ENCODE measurements at regions not wholly inside any gene's neighbourhood (a gene's known extent, or its start where the extent isn't known, plus 50 kb on each side); places are given as distances from the start of the nearest gene placed in this dataset.

DNA sequence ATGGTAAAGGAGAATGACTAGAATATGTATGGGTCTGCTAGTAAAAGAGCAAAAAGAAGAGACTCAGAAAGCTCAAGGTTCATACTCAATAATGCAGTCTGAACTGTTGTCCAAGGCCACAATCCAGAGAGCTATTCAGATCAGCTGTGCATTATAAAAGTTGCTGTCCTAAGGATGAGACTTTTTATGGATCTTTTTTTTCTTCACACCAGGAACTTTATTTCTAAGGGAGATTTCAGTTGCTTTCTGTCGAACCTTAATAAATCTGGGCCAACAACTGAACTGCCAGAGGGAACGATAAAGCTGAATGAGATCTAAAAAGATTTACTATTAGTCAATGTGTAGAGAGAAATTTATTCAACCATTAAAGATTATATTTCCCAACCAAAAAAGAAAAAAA is 948.3 kb upstream of the NOVA1 start:
- CTCF ChIA-PET, result no interaction called here
- ATAC-seq (no peak), DNase-seq (no peak)
- no peak for TF ChIP-seq CTCF (IDR thresholded peaks at IDR 0.05)
- Mint-ChIP-seq H3K27ac (no peak overlapping the region), H3K36me3 (ENCODE audit: low read depth) (no peaks in the 10 kb centered on the region), H3K4me1 (ENCODE audit: low read depth) (no peaks in the 10 kb centered on the region), H3K9me3 (peaks cover 12% of the 10 kb centered on the region), H3K27me3 (no peaks in the 10 kb centered on the region), H3K4me3 (no peak overlapping the region)
- POLR2A ChIA-PET, result no interaction called here
- intact Hi-C loops (cut with micrococcal nuclease), result no loop called here

DNA sequence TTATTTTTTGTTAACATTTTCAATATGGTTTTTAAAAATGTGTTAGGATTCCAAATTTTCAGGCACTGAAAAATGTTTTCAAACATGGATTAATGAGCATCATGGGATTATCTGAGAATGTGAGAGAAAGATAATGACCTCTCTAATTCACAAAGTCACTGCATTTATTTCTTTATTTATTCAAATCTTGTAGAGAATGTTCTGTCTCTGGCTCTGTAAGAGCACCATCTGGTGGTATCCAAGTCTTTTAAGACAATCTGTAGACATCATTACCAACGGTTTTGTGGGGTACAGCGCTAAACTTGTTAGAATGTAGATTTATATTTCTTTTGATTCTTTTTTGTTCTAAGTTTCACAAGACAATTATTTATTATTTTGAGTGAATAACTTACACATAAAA is 956.0 kb upstream of the NOVA1 start:
- peaks cover 4% of the 10 kb centered on the region for H3K9me3 Mint-ChIP-seq
- no peak for TF ChIP-seq CTCF (IDR thresholded peaks at IDR 0.05)
- ChIA-PET CTCF (no interaction called here), POLR2A (no interaction called here)
- H3K4me1 Mint-ChIP-seq (ENCODE audit: low read depth), result no peaks in the 10 kb centered on the region
- intact Hi-C loops (cut with micrococcal nuclease), result no loop called here
- no peak overlapping the region for H3K4me3 Mint-ChIP-seq
- DNase-seq (no peak), ATAC-seq (no peak)
- no peak overlapping the region for H3K27ac Mint-ChIP-seq
- H3K36me3 Mint-ChIP-seq (ENCODE audit: low read depth), result no peaks in the 10 kb centered on the region
- no peaks in the 10 kb centered on the region for H3K27me3 Mint-ChIP-seq

GRCh38 chr14:27557445-27557844 is 959.6 kb upstream of the NOVA1 start:
- ATAC-seq (no peak), DNase-seq (no peak)
- Mint-ChIP-seq H3K36me3 (ENCODE audit: low read depth) (no peaks in the 10 kb centered on the region), H3K9me3 (peaks cover 5% of the 10 kb centered on the region), H3K4me1 (ENCODE audit: low read depth) (no peaks in the 10 kb centered on the region), H3K27ac (no peak overlapping the region), H3K4me3 (no peak overlapping the region), H3K27me3 (no peaks in the 10 kb centered on the region)
- POLR2A ChIA-PET, result no interaction called here
- no peak for TF ChIP-seq CTCF (IDR thresholded peaks at IDR 0.05)
- CTCF ChIA-PET, result no interaction called here
- intact Hi-C loops (cut with micrococcal nuclease), result no loop called here

DNA sequence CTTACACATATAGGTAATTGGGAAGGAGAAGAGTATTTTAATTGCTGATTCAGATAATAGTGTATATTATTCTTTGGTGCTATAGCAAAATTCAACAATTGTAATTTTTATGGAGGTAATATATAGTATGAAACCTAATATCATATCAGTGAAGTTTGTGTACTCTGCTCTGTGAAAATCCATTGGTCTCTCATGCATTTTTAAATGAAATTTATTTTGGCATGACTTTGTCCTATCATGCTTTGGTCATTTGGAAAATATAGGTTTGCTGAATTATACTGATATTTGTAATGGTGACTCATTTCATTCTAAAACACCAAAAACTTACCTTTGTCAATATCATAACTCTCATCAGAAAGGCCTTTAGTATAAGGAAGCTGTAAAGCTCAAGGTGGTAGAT is 962.0 kb upstream of the NOVA1 start:
- H3K27me3 Mint-ChIP-seq, result no peaks in the 10 kb centered on the region
- intact Hi-C loops (cut with micrococcal nuclease), result no loop called here
- H3K27ac Mint-ChIP-seq, result no peak overlapping the region
- TF ChIP-seq CTCF (IDR thresholded peaks at IDR 0.05), result no peak
- H3K4me3 Mint-ChIP-seq, result no peak overlapping the region
- peaks cover 5% of the 10 kb centered on the region for H3K9me3 Mint-ChIP-seq
- H3K4me1 Mint-ChIP-seq (ENCODE audit: low read depth), result no peaks in the 10 kb centered on the region
- DNase-seq, result no peak
- no peaks in the 10 kb centered on the region for H3K36me3 Mint-ChIP-seq (ENCODE audit: low read depth)
- no peak for ATAC-seq
- ChIA-PET CTCF (no interaction called here), POLR2A (no interaction called here)

DNA sequence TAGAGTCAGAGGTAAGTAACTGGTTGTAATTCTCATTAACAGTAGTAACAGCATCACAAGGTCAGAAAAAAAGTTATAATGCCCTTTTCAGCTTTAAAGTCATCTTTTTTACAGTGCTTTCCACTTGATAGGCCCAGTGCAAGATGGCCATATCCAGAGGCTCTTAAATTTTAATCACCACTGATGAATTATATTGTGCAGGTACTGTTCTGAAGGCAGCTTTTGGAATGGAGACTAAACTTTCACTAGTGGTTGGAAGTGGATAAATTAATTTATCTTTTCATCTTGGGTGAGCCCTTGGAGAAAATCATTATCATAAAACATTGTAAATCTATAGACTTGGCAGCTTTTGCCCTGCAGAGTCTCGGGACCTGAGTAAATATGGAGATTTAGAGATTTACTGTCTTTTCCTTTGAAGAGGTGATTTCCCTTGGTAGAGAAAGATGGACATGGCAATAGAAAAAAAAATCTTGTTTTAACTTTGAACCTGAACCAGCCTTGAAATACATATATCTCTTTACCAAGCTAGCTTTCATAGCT is 969.1 kb upstream of the NOVA1 start:
- ChIA-PET POLR2A (no interaction called here), CTCF (no interaction called here)
- DNase-seq, result no peak
- Mint-ChIP-seq H3K27me3 (no peaks in the 10 kb centered on the region), H3K4me3 (no peak overlapping the region), H3K4me1 (ENCODE audit: low read depth) (no peaks in the 10 kb centered on the region), H3K9me3 (peaks cover 3% of the 10 kb centered on the region), H3K36me3 (ENCODE audit: low read depth) (no peaks in the 10 kb centered on the region), H3K27ac (no peak overlapping the region)
- no peak for TF ChIP-seq CTCF (IDR thresholded peaks at IDR 0.05)
- intact Hi-C loops (cut with micrococcal nuclease), result no loop called here
- ATAC-seq, result no peak

All from activated CD8-positive, alpha-beta T cell treated with anti-CD3 and anti-CD28 coated beads for 36 hours (primary cell).